Activated CD4-positive, alpha-beta memory T cell treated with anti-CD3 and anti-CD28 coated beads, Interleukin-2, amount 10 ng/mL, durations not matched to agents 7 days and 5 days (primary cell): ENCODE measurements at regions not wholly inside any gene's neighbourhood (a gene's known extent, or its start where the extent isn't known, plus 50 kb on each side); places are given as distances from the start of the nearest gene placed in this dataset.
"Not testable (repeated sequence)": the region's sequence is repeated elsewhere in the genome, so short reads cannot be mapped to it uniquely, and the experiment has no call there.

Experiments
- CTCF ChIA-PET: fragments of 350-600 bp; sonication (Branson Sonifier 250); formaldehyde crosslinking; loops from one replicate; lab custom pipeline; 2021; ENCODE audit warnings: antibody characterized with exemption, inconsistent platforms; lab: Charles Lee
- POLR2A ChIA-PET: fragments of 350-600 bp; sonication (Branson Sonifier 250); formaldehyde crosslinking; loops from one replicate; lab custom pipeline; 2021; ENCODE audit warnings: antibody characterized with exemption; lab: Charles Lee
- DNase-seq: peaks from one replicate; pipeline ENCODE4 v3.0.0-alpha.2; 2020
- H3K27ac Mint-ChIP-seq: one replicate; pipeline ENCODE4 v1.8.0; 2021; ENCODE audit warnings: mild to moderate bottlenecking, mixed read lengths
- H3K27me3 Mint-ChIP-seq: one replicate; pipeline ENCODE4 v1.8.0; 2021; ENCODE audit warnings: mixed read lengths
- H3K36me3 Mint-ChIP-seq: one replicate; pipeline ENCODE4 v1.8.0; 2021; ENCODE audit warnings: low read depth, mixed read lengths
- H3K4me1 Mint-ChIP-seq: one replicate; pipeline ENCODE4 v1.8.0; 2021; ENCODE audit warnings: mixed read lengths
- H3K4me3 Mint-ChIP-seq: one replicate; pipeline ENCODE4 v1.8.0; 2021; ENCODE audit warnings: mild to moderate bottlenecking, mixed read lengths
- H3K9me3 Mint-ChIP-seq: one replicate; pipeline ENCODE4 v1.8.0; 2021; ENCODE audit warnings: mixed read lengths

- CTCF ChIA-PET, result no interaction called here
- Mint-ChIP-seq H3K27ac (no peak overlapping the region), H3K4me1 (no peaks in the 10 kb centered on the region), H3K4me3 (no peak overlapping the region), H3K36me3 (no peaks in the 10 kb centered on the region), H3K9me3 (no peaks in the 10 kb centered on the region), H3K27me3 (no peaks in the 10 kb centered on the region)
- no peak for DNase-seq
- POLR2A ChIA-PET, result no interaction called here
Measured at GRCh38 chr2:122543815-122544214, 788.4 kb downstream of the TSN start.

GRCh38 chr2:122545821-122546220, 790.4 kb downstream of the TSN start:
- no peaks in the 10 kb centered on the region for H3K4me1 Mint-ChIP-seq
- H3K36me3 Mint-ChIP-seq, result no peaks in the 10 kb centered on the region
- ChIA-PET CTCF (no interaction called here), POLR2A (no interaction called here)
- no peaks in the 10 kb centered on the region for H3K27me3 Mint-ChIP-seq
- peaks cover 14% of the 10 kb centered on the region for H3K9me3 Mint-ChIP-seq
- DNase-seq, result no peak
- no peak overlapping the region for H3K27ac Mint-ChIP-seq
- H3K4me3 Mint-ChIP-seq, result no peak overlapping the region

- no peaks in the 10 kb centered on the region for H3K27me3 Mint-ChIP-seq
- no peaks in the 10 kb centered on the region for H3K36me3 Mint-ChIP-seq
- POLR2A ChIA-PET, result no interaction called here
- DNase-seq, result no peak
- no peaks in the 10 kb centered on the region for H3K4me1 Mint-ChIP-seq
- CTCF ChIA-PET, result no interaction called here
- H3K9me3 Mint-ChIP-seq, result no peaks in the 10 kb centered on the region
- H3K4me3 Mint-ChIP-seq, result no peak overlapping the region
- H3K27ac Mint-ChIP-seq, result no peak overlapping the region
Measured at GRCh38 chr2:122562775-122563174, 807.3 kb downstream of the TSN start.

GRCh38 chr2:122563781-122564180, 808.3 kb downstream of the TSN start:
- ChIA-PET POLR2A (no interaction called here), CTCF (no interaction called here)
- no peak for DNase-seq
- Mint-ChIP-seq H3K4me1 (no peaks in the 10 kb centered on the region), H3K4me3 (no peak overlapping the region), H3K36me3 (no peaks in the 10 kb centered on the region), H3K27ac (no peak overlapping the region), H3K27me3 (no peaks in the 10 kb centered on the region), H3K9me3 (no peaks in the 10 kb centered on the region)

GRCh38 chr2:122564843-122565242, 809.4 kb downstream of the TSN start:
- ChIA-PET POLR2A (no interaction called here), CTCF (no interaction called here)
- no peaks in the 10 kb centered on the region for H3K36me3 Mint-ChIP-seq

GRCh38 chr2:122565364-122565763, 809.9 kb downstream of the TSN start:
- CTCF ChIA-PET, result no interaction called here
- H3K27me3 Mint-ChIP-seq, result no peaks in the 10 kb centered on the region
- no peak overlapping the region for H3K27ac Mint-ChIP-seq
- H3K36me3 Mint-ChIP-seq, result no peaks in the 10 kb centered on the region
- H3K4me1 Mint-ChIP-seq, result no peaks in the 10 kb centered on the region
- POLR2A ChIA-PET, result no interaction called here
- no peaks in the 10 kb centered on the region for H3K9me3 Mint-ChIP-seq
- no peak for DNase-seq
- no peak overlapping the region for H3K4me3 Mint-ChIP-seq

More at GRCh38 chr2:122564843-122565242, 809.4 kb downstream of the TSN start:
- Mint-ChIP-seq H3K9me3 (no peaks in the 10 kb centered on the region), H3K4me3 (no peak overlapping the region), H3K27me3 (no peaks in the 10 kb centered on the region), H3K27ac (no peak overlapping the region), H3K4me1 (no peaks in the 10 kb centered on the region)
- DNase-seq, result no peak

GRCh38 chr2:122570641-122571040, 815.2 kb downstream of the TSN start:
- H3K27me3 Mint-ChIP-seq, result no peaks in the 10 kb centered on the region
- no peak for DNase-seq
- H3K36me3 Mint-ChIP-seq, result no peaks in the 10 kb centered on the region
- H3K4me1 Mint-ChIP-seq, result no peaks in the 10 kb centered on the region
- no peak overlapping the region for H3K27ac Mint-ChIP-seq
- peaks cover 1% of the 10 kb centered on the region for H3K9me3 Mint-ChIP-seq
- CTCF ChIA-PET, result no interaction called here
- POLR2A ChIA-PET, result no interaction called here
- H3K4me3 Mint-ChIP-seq, result no peak overlapping the region

GRCh38 chr2:122571471-122571870, 816.0 kb downstream of the TSN start:
- POLR2A ChIA-PET, H3K27ac Mint-ChIP-seq, H3K4me3 Mint-ChIP-seq, H3K36me3 Mint-ChIP-seq, DNase-seq, H3K27me3 Mint-ChIP-seq, H3K4me1 Mint-ChIP-seq, CTCF ChIA-PET, H3K9me3 Mint-ChIP-seq: not testable (repeated sequence)

GRCh38 chr2:122575076-122575475, 819.6 kb downstream of the TSN start:
- H3K36me3 Mint-ChIP-seq, result no peaks in the 10 kb centered on the region
- no peaks in the 10 kb centered on the region for H3K4me1 Mint-ChIP-seq
- ChIA-PET CTCF (no interaction called here), POLR2A (no interaction called here)
- H3K27ac Mint-ChIP-seq, result no peak overlapping the region
- H3K27me3 Mint-ChIP-seq, result no peaks in the 10 kb centered on the region
- no peak for DNase-seq
- H3K9me3 Mint-ChIP-seq, result peaks cover 6% of the 10 kb centered on the region
- no peak overlapping the region for H3K4me3 Mint-ChIP-seq

GRCh38 chr2:122583159-122583917, 827.9 kb downstream of the TSN start:
- no peak overlapping the region for H3K4me3 Mint-ChIP-seq
- no peaks in the 10 kb centered on the region for H3K27me3 Mint-ChIP-seq
- peaks cover 8% of the 10 kb centered on the region for H3K9me3 Mint-ChIP-seq
- H3K36me3 Mint-ChIP-seq, result no peaks in the 10 kb centered on the region
- no peak overlapping the region for H3K27ac Mint-ChIP-seq
- CTCF ChIA-PET, result no interaction called here
- POLR2A ChIA-PET, result no interaction called here
- H3K4me1 Mint-ChIP-seq, result no peaks in the 10 kb centered on the region
- DNase-seq, result no peak

GRCh38 chr2:122590524-122590923, 835.1 kb downstream of the TSN start:
- H3K4me1 Mint-ChIP-seq, result no peaks in the 10 kb centered on the region
- H3K27ac Mint-ChIP-seq, result no peak overlapping the region
- no peaks in the 10 kb centered on the region for H3K36me3 Mint-ChIP-seq
- ChIA-PET CTCF (no interaction called here), POLR2A (no interaction called here)
- no peak overlapping the region for H3K4me3 Mint-ChIP-seq
- no peaks in the 10 kb centered on the region for H3K27me3 Mint-ChIP-seq
- no peak for DNase-seq
- peaks cover 22% of the 10 kb centered on the region for H3K9me3 Mint-ChIP-seq

- DNase-seq, result no peak
- no peaks in the 10 kb centered on the region for H3K36me3 Mint-ChIP-seq
- POLR2A ChIA-PET, result no interaction called here
Measured at GRCh38 chr2:122595065-122595464, 839.6 kb downstream of the TSN start.

GRCh38 chr2:122596598-122596997, 841.1 kb downstream of the TSN start:
- Mint-ChIP-seq H3K4me1 (no peaks in the 10 kb centered on the region), H3K36me3 (no peaks in the 10 kb centered on the region), H3K4me3 (no peak overlapping the region), H3K27me3 (no peaks in the 10 kb centered on the region), H3K27ac (no peak overlapping the region), H3K9me3 (peaks cover 13% of the 10 kb centered on the region)
- ChIA-PET POLR2A (no interaction called here), CTCF (no interaction called here)
- DNase-seq, result no peak

More at GRCh38 chr2:122595065-122595464, 839.6 kb downstream of the TSN start:
- H3K9me3 Mint-ChIP-seq, result peaks cover 13% of the 10 kb centered on the region
- H3K4me3 Mint-ChIP-seq, result no peak overlapping the region
- H3K27ac Mint-ChIP-seq, result no peak overlapping the region
- H3K27me3 Mint-ChIP-seq, result no peaks in the 10 kb centered on the region
- CTCF ChIA-PET, result no interaction called here
- H3K4me1 Mint-ChIP-seq, result no peaks in the 10 kb centered on the region

GRCh38 chr2:122598784-122599183, 843.3 kb downstream of the TSN start:
- no peak overlapping the region for H3K4me3 Mint-ChIP-seq
- H3K9me3 Mint-ChIP-seq, result peaks cover 3% of the 10 kb centered on the region
- POLR2A ChIA-PET, result no interaction called here
- no peak overlapping the region for H3K27ac Mint-ChIP-seq
- DNase-seq, result no peak
- CTCF ChIA-PET, result no interaction called here
- H3K4me1 Mint-ChIP-seq, result no peaks in the 10 kb centered on the region
- no peaks in the 10 kb centered on the region for H3K36me3 Mint-ChIP-seq
- no peaks in the 10 kb centered on the region for H3K27me3 Mint-ChIP-seq
